ENCODE measurements at regions not wholly inside any gene's neighbourhood (a gene's known extent, or its start where the extent isn't known, plus 50 kb on each side); places are given as distances from the start of the nearest gene placed in this dataset.

- no peak overlapping the region for H3K27ac ChIP-seq (ENCODE audit: low read depth, low read length)
- no peak overlapping the region for H3K4me3 ChIP-seq (ENCODE audit: low read depth, low read length)
- H3K27me3 ChIP-seq (ENCODE audit: control insufficient read depth, insufficient read depth, low read length) = no peaks in the 10 kb centered on the region
- DNase-seq (ENCODE audit: low read depth, low spot score) = no peak
- TF ChIP-seq CTCF (IDR thresholded peaks at IDR 0.05; ENCODE audit: low read depth, low read length) = no peak
- ChIA-PET CTCF (no interaction called here), POLR2A (no interaction called here)
- no peaks in the 10 kb centered on the region for H3K9me3 ChIP-seq (ENCODE audit: control insufficient read depth, insufficient read depth, low read length)
Measured at GRCh38 chr4:81884986-81885385, 413.3 kb upstream of the RASGEF1B start.

GRCh38 chr4:81883530-81884450 is 412.1 kb upstream of the RASGEF1B start:
- H3K9me3 ChIP-seq (ENCODE audit: control insufficient read depth, insufficient read depth, low read length) = no peaks in the 10 kb centered on the region
- TF ChIP-seq CTCF (IDR thresholded peaks at IDR 0.05; ENCODE audit: low read depth, low read length) = no peak
- no peaks in the 10 kb centered on the region for H3K27me3 ChIP-seq (ENCODE audit: control insufficient read depth, insufficient read depth, low read length)
- no peak overlapping the region for H3K27ac ChIP-seq (ENCODE audit: low read depth, low read length)
- POLR2A ChIA-PET = no interaction called here
- CTCF ChIA-PET = no interaction called here
- no peak overlapping the region for H3K4me3 ChIP-seq (ENCODE audit: low read depth, low read length)
- DNase-seq (ENCODE audit: low read depth, low spot score) = no peak

- Histone ChIP-seq H3K9me3 (ENCODE audit: control insufficient read depth, insufficient read depth, low read length) (no peaks in the 10 kb centered on the region), H3K27me3 (ENCODE audit: control insufficient read depth, insufficient read depth, low read length) (no peaks in the 10 kb centered on the region), H3K27ac (ENCODE audit: low read depth, low read length) (no peak overlapping the region), H3K4me3 (ENCODE audit: low read depth, low read length) (no peak overlapping the region)
- CTCF ChIA-PET = no interaction called here
- DNase-seq (ENCODE audit: low read depth, low spot score) = no peak
- TF ChIP-seq CTCF (IDR thresholded peaks at IDR 0.05; ENCODE audit: low read depth, low read length) = no peak
- POLR2A ChIA-PET = no interaction called here
Measured at GRCh38 chr4:81883004-81883403, 411.3 kb upstream of the RASGEF1B start.

GRCh38 chr4:81881855-81882621 is 410.3 kb upstream of the RASGEF1B start:
- H3K27ac ChIP-seq (ENCODE audit: low read depth, low read length) = no peak overlapping the region
- ChIA-PET POLR2A (no interaction called here), CTCF (interaction anchor here (0.6 kb wide), 1 partner anchor 525 kb away, joined by 7 read pairs; no protein-coding TSS in a partner anchor)
- H3K4me3 ChIP-seq (ENCODE audit: low read depth, low read length) = no peak overlapping the region
- H3K9me3 ChIP-seq (ENCODE audit: control insufficient read depth, insufficient read depth, low read length) = no peaks in the 10 kb centered on the region
- DNase-seq (ENCODE audit: low read depth, low spot score) = no peak
- TF ChIP-seq CTCF (IDR thresholded peaks at IDR 0.05; ENCODE audit: low read depth, low read length) = no peak
- H3K27me3 ChIP-seq (ENCODE audit: control insufficient read depth, insufficient read depth, low read length) = no peaks in the 10 kb centered on the region

GRCh38 chr4:81876106-81876505 is 404.4 kb upstream of the RASGEF1B start:
- no peak for TF ChIP-seq CTCF (IDR thresholded peaks at IDR 0.05; ENCODE audit: low read depth, low read length)
- DNase-seq (ENCODE audit: low read depth, low spot score) = no peak
- ChIA-PET CTCF (no interaction called here), POLR2A (no interaction called here)
- Histone ChIP-seq H3K9me3 (ENCODE audit: control insufficient read depth, insufficient read depth, low read length) (no peaks in the 10 kb centered on the region), H3K27me3 (ENCODE audit: control insufficient read depth, insufficient read depth, low read length) (no peaks in the 10 kb centered on the region), H3K27ac (ENCODE audit: low read depth, low read length) (no peak overlapping the region), H3K4me3 (ENCODE audit: low read depth, low read length) (no peak overlapping the region)
